ENCODE measurements at regions not wholly inside any gene's neighbourhood (a gene's known extent, or its start where the extent isn't known, plus 50 kb on each side); places are given as distances from the start of the nearest gene placed in this dataset.
"Not testable (repeated sequence)": the region's sequence is repeated elsewhere in the genome, so short reads cannot be mapped to it uniquely, and the experiment has no call there.

GRCh38 chr18:54465502-54465901 lies 107.8 kb downstream of the C18orf54 start:
- no peak for DNase-seq (ENCODE audit: low read depth)
- no peak for TF ChIP-seq CTCF (IDR thresholded peaks at IDR 0.05; ENCODE audit: low read length, missing control alignments)
- no peak overlapping the region for H3K4me3 ChIP-seq (replicated peaks; ENCODE audit: low read depth, low read length)

- TF ChIP-seq CTCF (IDR thresholded peaks at IDR 0.05; ENCODE audit: low read length, missing control alignments), result no peak
- H3K4me3 ChIP-seq (replicated peaks; ENCODE audit: low read depth, low read length), result no peak overlapping the region
- no peak for DNase-seq (ENCODE audit: low read depth)
Measured at GRCh38 chr18:54466248-54467005, 108.7 kb downstream of the C18orf54 start.

- no peak for TF ChIP-seq CTCF (IDR thresholded peaks at IDR 0.05; ENCODE audit: low read length, missing control alignments)
- no peak for DNase-seq (ENCODE audit: low read depth)
- no peak overlapping the region for H3K4me3 ChIP-seq (replicated peaks; ENCODE audit: low read depth, low read length)
Measured at GRCh38 chr18:54479365-54479764, 111.7 kb upstream of the DYNAP start.

GRCh38 chr18:54480616-54481015 lies 110.4 kb upstream of the DYNAP start:
- no peak for DNase-seq (ENCODE audit: low read depth)
- no peak for TF ChIP-seq CTCF (IDR thresholded peaks at IDR 0.05; ENCODE audit: low read length, missing control alignments)
- H3K4me3 ChIP-seq (replicated peaks; ENCODE audit: low read depth, low read length), result no peak overlapping the region

- not testable (repeated sequence) for H3K4me3 ChIP-seq (replicated peaks; ENCODE audit: low read depth, low read length); DNase-seq (ENCODE audit: low read depth)
Measured at GRCh38 chr18:54502451-54502850, 88.6 kb upstream of the DYNAP start.

GRCh38 chr18:54503131-54503894 lies 87.7 kb upstream of the DYNAP start:
- peak; percentile 2 for DNase-seq (ENCODE audit: low read depth)
- H3K4me3 ChIP-seq (replicated peaks; ENCODE audit: low read depth, low read length), result no peak overlapping the region
- TF ChIP-seq CTCF (IDR thresholded peaks at IDR 0.05; ENCODE audit: low read length, missing control alignments), result no peak

GRCh38 chr18:54506516-54507261 lies 84.4 kb upstream of the DYNAP start:
- no peak for DNase-seq (ENCODE audit: low read depth)
- no peak for TF ChIP-seq CTCF (IDR thresholded peaks at IDR 0.05; ENCODE audit: low read length, missing control alignments)

More at GRCh38 chr18:54506516-54507261, 84.4 kb upstream of the DYNAP start:
- H3K4me3 ChIP-seq (replicated peaks; ENCODE audit: low read depth, low read length), result no peak overlapping the region

All from fibroblast of pulmonary artery (primary cell).